ENCODE measurements at regions not wholly inside any gene's neighbourhood (a gene's known extent, or its start where the extent isn't known, plus 50 kb on each side); places are given as distances from the start of the nearest gene placed in this dataset.

DNA sequence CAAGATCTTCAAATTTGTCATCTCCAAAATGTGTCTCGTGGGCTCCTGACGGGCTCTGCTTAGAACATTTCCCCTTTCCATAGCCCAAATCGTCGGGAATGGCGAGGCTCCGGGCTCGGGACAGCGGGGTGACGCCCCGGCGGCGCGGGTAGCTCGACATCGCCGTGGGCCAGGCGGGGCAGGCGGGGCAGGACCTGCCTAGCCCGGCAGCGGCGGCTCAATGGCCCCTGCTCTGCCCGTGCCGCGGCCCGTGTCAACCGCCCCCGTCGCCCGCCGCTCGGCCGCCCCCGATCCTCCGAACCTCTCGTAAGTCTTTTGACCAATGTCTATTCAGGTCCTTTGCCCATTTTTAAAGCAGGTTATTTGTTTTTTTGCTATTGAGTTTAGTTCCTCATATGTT lies 111.2 kb downstream of the PMAIP1 start:
- no peak overlapping the region for H3K4me3 ChIP-seq (ENCODE audit: low read depth, low read length)
- TF ChIP-seq, protein P1, sequence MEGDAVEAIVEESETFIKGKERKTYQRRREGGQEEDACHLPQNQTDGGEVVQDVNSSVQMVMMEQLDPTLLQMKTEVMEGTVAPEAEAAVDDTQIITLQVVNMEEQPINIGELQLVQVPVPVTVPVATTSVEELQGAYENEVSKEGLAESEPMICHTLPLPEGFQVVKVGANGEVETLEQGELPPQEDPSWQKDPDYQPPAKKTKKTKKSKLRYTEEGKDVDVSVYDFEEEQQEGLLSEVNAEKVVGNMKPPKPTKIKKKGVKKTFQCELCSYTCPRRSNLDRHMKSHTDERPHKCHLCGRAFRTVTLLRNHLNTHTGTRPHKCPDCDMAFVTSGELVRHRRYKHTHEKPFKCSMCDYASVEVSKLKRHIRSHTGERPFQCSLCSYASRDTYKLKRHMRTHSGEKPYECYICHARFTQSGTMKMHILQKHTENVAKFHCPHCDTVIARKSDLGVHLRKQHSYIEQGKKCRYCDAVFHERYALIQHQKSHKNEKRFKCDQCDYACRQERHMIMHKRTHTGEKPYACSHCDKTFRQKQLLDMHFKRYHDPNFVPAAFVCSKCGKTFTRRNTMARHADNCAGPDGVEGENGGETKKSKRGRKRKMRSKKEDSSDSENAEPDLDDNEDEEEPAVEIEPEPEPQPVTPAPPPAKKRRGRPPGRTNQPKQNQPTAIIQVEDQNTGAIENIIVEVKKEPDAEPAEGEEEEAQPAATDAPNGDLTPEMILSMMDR (conservative IDR thresholded peaks at IDR 0.05; ENCODE audit: low read depth, low read length), result no peak
- no peak for DNase-seq (ENCODE audit: low read depth)

DNA sequence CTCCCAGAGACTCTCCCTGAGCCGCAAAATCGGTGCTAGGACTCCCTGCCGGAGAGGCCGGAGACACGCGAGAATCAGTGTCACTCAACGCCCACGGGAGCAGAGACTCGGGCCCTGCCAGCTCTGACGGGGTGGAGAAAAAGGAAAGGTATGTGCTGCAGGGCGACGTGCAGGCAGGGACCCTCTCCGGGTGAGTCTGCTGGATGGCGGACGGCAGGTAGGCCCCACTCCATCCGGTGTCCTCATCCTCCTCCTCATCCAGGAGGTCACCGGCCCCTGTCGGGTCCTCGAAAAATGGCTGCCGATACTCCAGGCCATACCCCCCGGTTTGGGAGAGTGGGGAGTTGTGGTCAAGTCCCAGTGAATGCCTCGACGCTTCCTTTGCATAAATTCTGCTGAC lies 110.7 kb downstream of the PMAIP1 start:
- TF ChIP-seq, protein P1 (conservative IDR thresholded peaks at IDR 0.05; ENCODE audit: low read depth, low read length), result no peak
- DNase-seq (ENCODE audit: low read depth), result no peak
- no peak overlapping the region for H3K4me3 ChIP-seq (ENCODE audit: low read depth, low read length)

DNA sequence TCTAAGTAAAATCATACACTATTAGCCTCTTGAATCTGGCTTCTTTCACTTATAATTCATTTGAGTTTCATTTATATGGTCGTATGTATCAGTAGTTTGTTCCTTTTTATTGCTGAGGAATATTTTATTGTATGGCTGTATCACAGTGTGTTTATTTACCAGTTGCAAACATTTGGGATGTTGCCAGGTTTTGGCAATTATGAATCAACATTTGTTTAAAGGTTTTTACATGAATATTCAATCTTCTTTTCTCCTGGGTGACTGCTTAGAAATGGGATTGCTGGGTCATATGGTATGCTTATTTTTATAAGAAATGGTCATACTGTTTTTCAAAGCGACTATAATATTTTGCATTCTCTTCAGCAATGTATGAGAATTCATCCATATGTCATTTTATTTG lies 107.9 kb downstream of the PMAIP1 start:
- no peak overlapping the region for H3K4me3 ChIP-seq (ENCODE audit: low read depth, low read length)
- TF ChIP-seq, protein P1 (conservative IDR thresholded peaks at IDR 0.05; ENCODE audit: low read depth, low read length), result no peak
- DNase-seq (ENCODE audit: low read depth), result no peak

DNA sequence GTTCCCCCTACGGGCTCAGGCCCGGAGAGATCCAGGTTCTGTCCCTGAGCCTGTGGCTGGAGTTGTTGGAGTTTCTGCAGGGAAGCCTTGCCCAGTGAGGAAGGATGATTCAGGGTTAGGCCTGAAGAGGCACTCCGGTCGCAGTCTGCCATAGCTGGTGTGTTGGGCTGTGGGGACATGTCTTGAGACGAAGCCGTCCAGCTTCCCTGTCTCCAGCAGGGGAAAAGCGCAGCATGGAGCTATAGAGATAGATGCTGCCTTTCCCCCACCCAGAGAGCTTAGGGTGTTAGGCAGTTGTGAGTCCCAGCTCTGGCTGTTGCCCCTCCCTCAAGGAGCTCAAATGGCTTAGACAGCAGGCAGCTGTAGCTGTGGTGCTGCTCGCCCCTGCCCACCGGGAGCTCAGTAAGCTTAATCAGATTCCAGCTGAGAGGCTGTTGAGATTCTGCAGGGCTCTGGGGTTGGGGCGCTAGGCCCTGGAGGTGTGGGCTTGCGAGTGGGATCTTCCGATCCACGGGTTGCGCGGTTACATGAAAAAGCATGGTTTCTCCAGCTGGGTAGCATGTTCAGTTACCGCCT lies 103.9 kb downstream of the PMAIP1 start:
- no peak overlapping the region for H3K4me3 ChIP-seq (ENCODE audit: low read depth, low read length)
- TF ChIP-seq, protein P1 (conservative IDR thresholded peaks at IDR 0.05; ENCODE audit: low read depth, low read length), result no peak
- DNase-seq (ENCODE audit: low read depth), result no peak

DNA sequence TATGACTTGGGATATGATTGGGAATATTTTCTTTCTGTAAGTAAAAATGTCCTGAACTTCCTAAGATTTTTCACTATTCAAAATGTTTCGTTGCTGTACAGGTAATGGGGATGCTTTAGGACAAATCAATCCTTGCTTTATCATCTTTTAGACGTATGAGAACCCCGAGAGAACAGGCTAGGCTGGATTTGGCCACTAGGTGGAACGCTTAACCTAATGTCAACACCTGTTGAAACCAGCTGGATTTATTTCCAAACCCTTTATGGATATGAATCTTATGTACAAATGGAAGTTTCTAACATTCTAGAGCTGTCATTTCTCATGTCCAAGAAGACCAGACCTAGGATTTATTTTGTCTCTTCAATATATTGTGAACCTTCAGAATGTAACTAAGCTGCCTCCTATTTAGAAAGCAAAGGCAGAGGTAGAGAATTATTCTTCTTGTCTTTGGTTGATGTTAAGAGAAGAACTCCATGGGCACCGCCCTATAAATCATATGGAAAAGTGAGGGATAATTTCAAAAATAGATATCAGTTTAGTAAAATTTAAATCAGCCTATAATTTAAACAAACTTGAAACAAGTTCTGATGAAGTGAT lies 96.7 kb downstream of the PMAIP1 start:
- TF ChIP-seq, protein P1 (conservative IDR thresholded peaks at IDR 0.05; ENCODE audit: low read depth, low read length), result peak; percentile 92
- DNase-seq (ENCODE audit: low read depth), result peak; percentile 84

DNA sequence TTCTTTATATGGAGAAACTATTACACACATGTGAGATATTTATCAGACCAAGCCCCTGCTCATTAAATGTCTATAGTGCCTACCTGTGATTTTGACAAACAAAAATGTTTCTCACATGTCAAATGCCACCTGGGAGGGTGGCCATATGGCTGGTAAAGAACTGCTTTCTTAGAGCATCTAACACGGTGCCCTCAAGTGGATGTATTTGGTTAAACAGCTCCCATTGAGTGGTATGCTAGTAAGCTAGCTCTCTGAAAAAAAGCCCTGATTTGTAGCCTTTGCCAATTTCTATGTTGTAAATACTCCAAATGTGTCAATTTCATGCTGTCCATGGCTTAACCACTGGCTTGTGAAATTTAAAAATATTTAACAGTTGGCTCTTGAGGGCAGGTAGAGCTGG lies 94.6 kb downstream of the PMAIP1 start:
- TF ChIP-seq, protein P1 (conservative IDR thresholded peaks at IDR 0.05; ENCODE audit: low read depth, low read length), result peak; percentile 46
- DNase-seq (ENCODE audit: low read depth), result peak; percentile 45
- H3K4me3 ChIP-seq (ENCODE audit: low read depth, low read length), result no peak overlapping the region

More for the DNA sequence above, 96.7 kb downstream of the PMAIP1 start:
- H3K4me3 ChIP-seq (ENCODE audit: low read depth, low read length), result no peak overlapping the region

DNA sequence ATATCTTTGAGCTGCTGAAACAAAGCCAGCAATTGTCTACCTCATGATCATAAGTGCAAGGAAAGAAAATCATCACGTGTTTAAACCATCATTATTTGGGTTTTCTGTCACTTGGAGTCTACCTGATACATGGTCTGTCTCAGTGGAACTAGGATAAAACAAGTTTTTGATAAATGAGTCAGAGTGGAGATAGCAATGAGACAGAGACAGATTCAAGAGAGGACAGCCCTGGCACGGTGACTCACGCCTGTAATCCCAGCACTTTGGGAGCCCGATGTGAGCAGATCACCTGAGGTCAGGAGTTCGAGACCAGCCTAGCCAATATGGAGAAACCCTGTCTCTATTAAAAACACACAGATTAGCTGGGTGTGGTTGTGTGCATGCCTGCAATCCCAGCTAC lies 93.8 kb downstream of the PMAIP1 start:
- no peak overlapping the region for H3K4me3 ChIP-seq (ENCODE audit: low read depth, low read length)
- TF ChIP-seq, protein P1 (conservative IDR thresholded peaks at IDR 0.05; ENCODE audit: low read depth, low read length), result no peak
- DNase-seq (ENCODE audit: low read depth), result no peak

Measured in choroid plexus epithelial cell (primary cell).